Jurkat, Clone E6-1 (cell line): ENCODE measurements at regions not wholly inside any gene's neighbourhood (a gene's known extent, or its start where the extent isn't known, plus 50 kb on each side); places are given as distances from the start of the nearest gene placed in this dataset.

Experiments
- DNase-seq: peaks from one replicate; pipeline ENCODE4 v3.0.0-alpha.2; 2011; ENCODE audit warnings: low read depth, low spot score
- H3K4me3 ChIP-seq: 2 replicates; pipeline ENCODE4 v1.5.1; 2011; ENCODE audit warnings: mild to moderate bottlenecking, low read length, control low read depth, moderate library complexity

- no peak overlapping the region for H3K4me3 ChIP-seq
- no peak for DNase-seq
Measured at GRCh38 chrX:134747006-134747405, 50.0 kb downstream of the PABIR2 start.

- no peak overlapping the region for H3K4me3 ChIP-seq
- DNase-seq: no peak
Measured at GRCh38 chrX:134746410-134746785, 50.6 kb downstream of the PABIR2 start.

DNA sequence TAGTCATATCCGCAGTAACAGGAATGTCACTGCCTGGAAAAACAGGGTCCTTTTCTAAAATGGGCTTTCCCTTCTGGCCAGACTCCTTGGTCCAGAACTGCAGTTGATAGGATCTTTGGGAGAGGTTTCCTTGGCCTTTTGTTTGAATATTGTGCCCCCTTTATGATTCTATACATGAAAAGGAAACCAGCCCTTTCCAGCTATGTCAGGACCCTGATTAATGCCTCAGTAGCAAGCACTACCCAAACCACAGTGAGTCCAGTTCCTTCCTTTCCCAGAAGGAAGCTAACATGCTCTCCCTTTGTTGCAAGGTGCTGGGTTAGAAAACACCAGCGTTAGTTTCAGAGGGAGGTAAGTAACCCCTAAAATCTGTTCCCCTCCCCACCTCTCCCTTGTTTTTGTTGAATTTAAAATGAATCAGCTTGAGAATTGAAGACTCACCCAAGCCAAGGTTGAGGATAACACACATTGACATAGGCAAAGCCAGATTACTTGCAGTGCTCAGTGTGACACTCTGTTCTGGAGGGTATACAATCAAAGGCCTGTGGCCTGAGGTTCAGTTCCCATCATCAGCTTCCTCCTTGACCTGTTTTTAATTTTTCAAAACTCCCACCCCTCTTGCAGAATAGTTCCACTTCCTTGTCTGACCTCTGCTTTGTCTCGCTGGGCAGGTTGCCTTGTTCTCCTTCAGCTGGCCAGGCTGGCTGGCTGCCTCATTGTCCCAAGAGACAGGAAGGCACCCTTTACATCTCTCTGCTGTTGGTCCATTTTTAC lies 51.2 kb downstream of the PABIR2 start:
- DNase-seq: no peak
- no peak overlapping the region for H3K4me3 ChIP-seq

GRCh38 chrX:134743091-134743490 lies 53.9 kb downstream of the PABIR2 start:
- H3K4me3 ChIP-seq: no peak overlapping the region
- no peak for DNase-seq

GRCh38 chrX:134742573-134742972 lies 54.4 kb downstream of the PABIR2 start:
- H3K4me3 ChIP-seq: no peak overlapping the region
- no peak for DNase-seq

- no peak for DNase-seq
- H3K4me3 ChIP-seq: no peak overlapping the region
Measured at GRCh38 chrX:134741746-134742145, 55.3 kb downstream of the PABIR2 start.

DNA sequence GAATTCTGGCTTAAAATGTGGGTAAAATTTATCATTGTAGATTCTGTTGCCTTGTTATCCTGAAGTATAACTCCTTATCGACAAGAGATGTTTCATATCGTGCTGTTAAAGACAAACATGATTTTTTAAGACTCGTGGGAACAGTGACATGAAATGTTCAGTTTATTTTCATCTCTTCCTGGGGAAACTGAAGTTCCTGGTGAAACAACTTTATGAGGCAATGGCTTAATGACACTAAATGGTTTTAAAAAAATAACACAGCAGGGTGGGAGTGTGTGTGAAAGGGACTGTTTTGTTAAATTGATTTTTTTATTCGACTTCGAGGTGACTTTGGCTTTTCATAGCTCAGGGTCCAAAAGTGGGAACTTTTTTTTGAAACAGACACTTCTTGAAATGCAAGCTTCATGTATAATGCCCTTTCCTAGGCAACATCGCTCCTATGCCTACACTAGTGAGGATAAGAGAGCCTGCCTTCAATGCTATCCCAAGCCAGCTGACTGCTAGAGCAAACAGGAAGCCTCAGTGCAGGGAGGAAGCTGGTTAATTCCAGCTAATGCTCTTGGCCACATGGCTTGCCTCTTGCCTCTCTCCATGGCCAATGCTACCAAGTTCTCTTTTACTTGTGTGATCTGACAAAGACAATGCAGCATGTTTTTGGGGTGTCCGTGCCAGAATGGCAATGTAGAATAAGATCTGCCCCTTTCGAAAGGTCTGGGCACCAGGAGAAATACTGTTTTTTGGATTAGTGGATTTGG lies 57.8 kb downstream of the PABIR2 start:
- H3K4me3 ChIP-seq: no peak overlapping the region
- no peak for DNase-seq

- no peak for DNase-seq
- no peak overlapping the region for H3K4me3 ChIP-seq
Measured at GRCh38 chrX:134738445-134738844, 58.6 kb downstream of the PABIR2 start.

DNA sequence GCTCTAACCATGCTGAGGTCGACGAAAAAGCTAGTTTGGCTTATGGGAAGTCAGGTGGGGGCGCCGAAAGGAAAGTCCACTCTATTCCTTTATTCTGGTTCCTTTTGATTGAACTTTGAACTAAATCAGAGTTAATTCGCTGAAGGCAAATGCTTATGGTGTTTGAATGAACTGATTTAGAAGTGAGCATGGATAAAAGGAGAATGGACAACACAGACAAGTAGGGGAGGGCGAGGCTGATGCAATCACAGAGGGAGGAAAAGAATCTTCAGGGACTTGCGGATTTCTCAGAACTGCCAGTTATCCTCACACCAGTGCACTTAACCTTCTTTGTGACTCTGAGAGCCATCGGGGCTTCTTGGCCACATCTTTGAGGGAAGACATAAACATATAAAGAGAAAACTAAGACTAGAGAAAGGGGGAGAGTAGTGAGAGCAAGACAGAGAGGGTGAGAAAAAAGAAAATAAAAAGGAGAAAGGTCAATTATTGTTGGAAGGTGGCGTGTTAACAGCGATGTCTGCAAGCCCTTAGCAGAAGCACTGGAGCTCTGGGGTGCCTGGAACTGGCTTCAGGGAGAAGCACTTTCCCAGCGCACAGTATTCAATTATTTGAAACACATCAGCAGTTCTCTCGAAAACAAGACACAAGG lies 59.2 kb downstream of the PABIR2 start:
- DNase-seq: no peak
- no peak overlapping the region for H3K4me3 ChIP-seq

- DNase-seq: no peak
Measured at GRCh38 chrX:134737061-134737460, 59.9 kb downstream of the PABIR2 start.

GRCh38 chrX:134736356-134736755 lies 60.6 kb downstream of the PABIR2 start:
- DNase-seq: no peak
- H3K4me3 ChIP-seq: no peak overlapping the region

More at GRCh38 chrX:134737061-134737460, 59.9 kb downstream of the PABIR2 start:
- no peak overlapping the region for H3K4me3 ChIP-seq

DNA sequence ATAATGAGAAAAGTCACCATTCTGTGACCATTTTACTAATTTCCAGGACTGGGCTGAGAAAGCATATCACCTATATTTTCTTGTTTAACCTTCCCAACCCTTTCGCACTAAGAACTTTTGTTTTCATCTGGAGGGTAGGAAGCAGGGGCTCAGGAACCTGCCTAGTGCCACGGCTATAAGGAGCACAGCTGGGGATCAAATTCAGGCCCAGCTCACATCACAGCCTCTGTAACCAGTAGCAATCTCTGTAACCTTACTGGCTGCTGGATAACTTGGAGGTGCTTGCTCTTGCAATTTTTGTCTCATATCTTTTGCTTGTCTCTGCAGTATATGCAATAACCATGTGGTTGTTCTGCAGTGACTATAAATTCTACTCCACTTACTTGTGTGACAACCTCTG lies 62.0 kb downstream of the PABIR2 start:
- no peak for DNase-seq
- H3K4me3 ChIP-seq: no peak overlapping the region

DNA sequence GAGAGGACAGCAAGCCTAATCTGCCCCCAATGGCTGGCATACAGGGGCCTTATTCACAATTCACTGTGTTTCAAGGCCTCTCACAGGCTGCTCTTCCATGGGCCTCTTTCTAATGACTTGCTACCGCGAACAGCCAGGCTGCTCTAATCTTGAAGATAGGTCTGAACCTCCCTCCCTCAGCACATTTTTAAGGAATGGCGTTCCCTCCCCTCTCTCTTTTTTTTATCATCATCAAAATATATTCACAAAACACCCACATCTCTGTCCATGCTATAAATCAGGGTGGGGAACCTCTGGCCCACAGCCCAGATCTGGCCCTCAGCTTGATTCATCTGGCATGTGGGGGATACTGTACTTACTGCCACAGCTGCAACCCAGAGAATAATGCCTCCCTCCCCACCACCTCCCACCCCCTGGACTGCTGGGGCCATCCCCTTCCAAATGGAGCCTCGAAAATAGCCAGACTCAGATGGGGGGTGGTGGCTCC lies 62.5 kb downstream of the PABIR2 start:
- H3K4me3 ChIP-seq: no peak overlapping the region
- no peak for DNase-seq

DNA sequence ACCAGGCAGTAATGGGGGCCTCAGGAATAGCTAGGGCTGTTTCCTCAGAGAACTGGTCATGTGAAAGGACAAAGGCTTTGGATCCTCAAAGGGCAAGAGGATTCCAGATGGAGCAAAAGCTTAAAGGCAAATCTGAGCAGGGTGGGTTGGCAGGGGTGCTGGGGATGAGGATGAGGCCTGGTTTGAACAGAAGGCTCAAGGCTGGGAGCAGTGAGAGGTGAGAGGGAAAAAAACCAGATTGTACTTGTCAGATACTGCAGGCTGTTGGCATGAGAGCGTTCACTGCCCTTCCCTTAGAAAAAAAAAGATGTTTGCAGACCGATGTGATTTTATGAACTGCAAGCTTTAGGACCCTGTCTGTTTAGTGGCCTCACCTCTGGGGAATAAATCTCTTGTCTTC lies 63.4 kb downstream of the PABIR2 start:
- H3K4me3 ChIP-seq: no peak overlapping the region
- no peak for DNase-seq

DNA sequence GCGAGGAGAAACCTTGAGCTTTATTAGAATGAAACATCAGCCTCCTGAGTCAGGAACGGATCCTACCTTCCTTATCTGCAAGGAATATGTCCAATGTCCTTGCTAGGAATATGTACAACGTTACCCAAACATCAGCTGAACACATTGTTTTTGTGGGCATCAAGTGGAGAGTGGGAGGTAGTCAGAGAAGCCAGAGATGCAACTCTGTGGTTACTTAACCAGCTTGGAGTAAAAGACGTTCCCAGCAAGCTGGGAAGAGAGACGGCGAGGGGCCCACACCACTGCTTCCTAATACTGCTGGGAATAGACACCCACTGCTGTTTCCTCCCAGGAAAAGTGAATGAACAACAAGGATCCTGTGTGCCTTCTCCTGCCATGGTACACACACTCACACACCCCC lies 64.3 kb downstream of the PABIR2 start:
- DNase-seq: no peak
- H3K4me3 ChIP-seq: no peak overlapping the region

DNA sequence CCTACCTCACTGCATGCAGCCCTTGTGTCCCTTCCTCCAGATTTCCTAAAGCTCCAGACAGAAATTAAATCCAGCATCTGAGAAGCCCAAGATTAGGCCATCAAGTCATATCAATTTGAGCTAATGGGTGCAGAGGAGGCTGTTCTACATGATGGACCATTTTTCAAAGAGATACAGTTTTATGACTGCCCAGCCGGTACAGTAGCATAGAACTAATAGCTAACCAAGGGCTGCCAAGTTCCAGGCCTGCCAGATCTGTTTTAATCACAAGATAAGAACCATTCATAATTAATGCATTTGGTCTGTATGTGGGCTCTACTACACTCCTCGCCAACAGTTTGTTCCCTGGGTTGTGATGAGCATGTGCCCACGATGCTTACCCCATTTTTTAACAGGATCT lies 64.9 kb downstream of the PABIR2 start:
- no peak overlapping the region for H3K4me3 ChIP-seq
- no peak for DNase-seq

DNA sequence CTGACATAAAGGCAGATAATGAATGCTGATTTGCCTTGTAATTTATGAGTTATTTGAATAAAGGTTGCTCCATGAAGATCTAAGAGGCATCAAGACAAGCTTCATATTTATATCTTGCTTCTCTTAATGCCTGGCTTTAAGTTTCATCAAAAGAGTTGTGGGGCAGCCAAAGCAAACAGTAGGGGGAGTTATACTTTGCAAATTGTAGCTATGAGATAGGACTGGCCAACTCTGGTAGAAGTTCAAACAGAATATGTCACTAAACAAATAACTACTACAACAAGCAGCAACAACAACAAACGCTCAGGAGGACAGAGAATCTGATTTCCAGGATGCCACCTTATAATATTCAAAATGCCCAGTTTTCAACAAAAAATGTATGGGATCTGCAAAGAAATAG lies 69.1 kb upstream of the PLAC1 start:
- no peak overlapping the region for H3K4me3 ChIP-seq
- no peak for DNase-seq

DNA sequence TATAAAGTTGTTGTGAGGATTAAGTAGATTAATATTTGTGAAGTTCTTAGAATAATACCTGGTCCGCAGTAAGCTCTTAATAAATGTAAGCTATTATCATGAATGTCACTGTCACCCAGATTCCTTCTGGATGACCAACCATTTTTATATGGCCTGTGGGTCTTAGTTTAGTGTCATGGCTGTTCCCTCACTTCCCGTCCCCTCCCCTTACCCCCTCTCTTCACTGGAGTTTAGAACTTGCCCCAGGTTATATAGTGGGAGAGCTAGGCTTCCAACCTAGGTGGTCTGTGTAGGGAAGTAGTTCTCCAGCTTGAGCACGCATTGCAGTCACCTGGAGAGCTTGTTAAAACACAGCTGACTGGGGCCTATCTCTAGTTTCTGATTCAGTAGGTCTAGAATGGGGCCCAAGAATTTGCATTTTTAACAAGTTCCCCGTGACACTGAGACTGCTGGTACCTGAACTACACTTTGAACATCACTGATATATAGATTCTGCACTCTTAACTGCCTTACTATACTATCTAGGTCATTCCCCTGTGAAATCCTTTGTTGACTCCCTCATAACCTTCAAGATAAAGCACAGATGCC lies 66.9 kb upstream of the PLAC1 start:
- no peak for DNase-seq
- H3K4me3 ChIP-seq: no peak overlapping the region

DNA sequence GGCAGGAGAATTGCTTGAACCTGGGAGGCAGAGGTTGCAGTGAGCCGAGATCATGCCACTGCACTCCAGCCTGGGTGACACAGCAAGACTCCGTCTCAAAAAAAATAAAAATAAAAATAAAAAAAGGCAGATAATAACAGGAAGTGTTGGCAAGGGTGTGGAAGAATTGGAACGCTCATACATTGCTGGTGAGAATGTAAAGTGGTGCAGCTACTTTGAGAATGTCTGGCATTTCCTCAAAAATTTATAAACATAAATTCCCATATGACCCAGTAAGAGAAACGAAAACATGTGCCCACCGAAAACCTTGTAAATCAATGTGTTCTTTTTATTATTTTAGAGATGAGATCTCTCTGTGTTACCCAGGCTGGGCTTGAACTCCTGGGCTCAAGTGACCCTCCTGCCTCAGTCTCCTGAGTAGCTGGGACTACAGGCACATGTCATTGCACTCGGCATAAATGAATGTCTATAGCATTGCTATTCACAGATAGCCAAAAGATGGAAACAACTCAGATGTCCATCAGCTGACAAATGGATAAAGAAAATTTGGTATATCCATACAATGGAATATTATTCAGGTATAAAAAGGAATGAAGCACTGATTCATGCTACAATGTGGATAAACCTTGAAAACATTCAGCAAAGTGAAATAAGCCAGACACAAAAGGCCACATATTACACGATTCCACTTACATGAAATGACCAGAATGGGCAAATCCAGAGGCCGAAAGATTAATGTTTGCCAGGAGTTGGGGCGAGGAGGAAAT lies 63.7 kb upstream of the PLAC1 start:
- H3K4me3 ChIP-seq: no peak overlapping the region
- no peak for DNase-seq
